Tibial artery (tissue), 4 donors: ENCODE measurements at regions not wholly inside any gene's neighbourhood (a gene's known extent, or its start where the extent isn't known, plus 50 kb on each side); places are given as distances from the start of the nearest gene placed in this dataset.

ENCODE experiments used
- DNase-seq, 2 donors: peaks; one replicate each; pipeline ENCODE4 v3.0.0-alpha.2; 2019
- H3K27ac ChIP-seq, 2 donors: fragments of 200-600 bp; sonication (generic) in 1 of 2; 1 replicate in 1 of 2; 2 replicates in 1 of 2; pipeline ENCODE4 v1.5.1; 2018 to 2019; ENCODE audit warnings: mild to moderate bottlenecking in 1 of 2
- H3K27me3 ChIP-seq, 2 donors: fragments of 200-600 bp; sonication (generic) in 1 of 2; one replicate each; pipeline versions ENCODE4 v1.5.1 to v1.6.0; 2016 to 2019
- H3K36me3 ChIP-seq, 3 donors: fragments of 200-600 bp; sonication (generic) in 2 of 3; one replicate each; pipeline ENCODE4 v1.5.1; 2016 to 2019; ENCODE audit warnings: mild to moderate bottlenecking in 2 of 3
- H3K4me1 ChIP-seq, 4 donors: fragments of 200-600 bp; sonication (generic) in 2 of 4; 1 replicate in 3 of 4; 2 replicates in 1 of 4; pipeline ENCODE4 v1.5.1; 2016 to 2019
- H3K4me3 ChIP-seq, 2 donors: fragments of 200-600 bp; sonication (generic) in 1 of 2; 1 replicate in 1 of 2; 2 replicates in 1 of 2; pipeline ENCODE4 v1.5.1; 2018 to 2019; ENCODE audit warnings: mild to moderate bottlenecking in 2 of 2
- H3K9me3 ChIP-seq, 3 donors: fragments of 200-600 bp; sonication (generic) in 1 of 3; one replicate each; pipeline ENCODE4 v1.5.1; 2016 to 2019
- CTCF ChIP-seq, 2 experiments: fragments of 200-600 bp in 1 of 2; fragments of 450-650 bp in 1 of 2; IDR thresholded peaks; one replicate each; pipeline ENCODE4 v1.5.1; 2017 to 2019; ENCODE audit warnings: antibody characterized with exemption in 2 of 2, mild to moderate bottlenecking in 1 of 2, moderate library complexity in 1 of 2
- intact Hi-C: fragments of 100-400 bp; cut with DNase I; formaldehyde crosslinking; loops from one replicate; pipeline ENCODE4 v1.15.0; 2023; ENCODE audit warnings: low total_unique reads

- H3K27me3 ChIP-seq: no peaks in the 10 kb centered on the region
- no peaks in the 10 kb centered on the region for H3K4me1 ChIP-seq
- TF ChIP-seq CTCF (IDR thresholded peaks at IDR 0.05): no peak
- no peak for DNase-seq
- no peak overlapping the region for H3K4me3 ChIP-seq
- intact Hi-C loops: no loop called here
- no peak overlapping the region for H3K27ac ChIP-seq
- H3K9me3 ChIP-seq: no peaks in the 10 kb centered on the region
- no peaks in the 10 kb centered on the region for H3K36me3 ChIP-seq
These were observed 58.7 kb upstream of the ZNF599 start for GRCh38 chr19:34831714-34832113.

GRCh38 chr19:34828156-34828555, 55.1 kb upstream of the ZNF599 start:
- H3K9me3 ChIP-seq: no peaks in the 10 kb centered on the region
- H3K4me3 ChIP-seq: no peak overlapping the region
- intact Hi-C loops: no loop called here
- H3K27me3 ChIP-seq: no peaks in the 10 kb centered on the region
- H3K4me1 ChIP-seq: no peaks in the 10 kb centered on the region
- H3K36me3 ChIP-seq: no peaks in the 10 kb centered on the region
- no peak overlapping the region for H3K27ac ChIP-seq
- TF ChIP-seq CTCF (IDR thresholded peaks at IDR 0.05): no peak
- no peak for DNase-seq

- Histone ChIP-seq H3K4me3 (no peak overlapping the region), H3K27ac (no peak overlapping the region), H3K27me3 (no peaks in the 10 kb centered on the region), H3K36me3 (no peaks in the 10 kb centered on the region), H3K4me1 (no peaks in the 10 kb centered on the region), H3K9me3 (no peaks in the 10 kb centered on the region)
- TF ChIP-seq CTCF (IDR thresholded peaks at IDR 0.05): no peak
- DNase-seq: no peak
- intact Hi-C loops: no loop called here
These were observed 52.2 kb upstream of the ZNF599 start for GRCh38 chr19:34825212-34825611.

GRCh38 chr19:34824686-34825085, 51.7 kb upstream of the ZNF599 start:
- H3K4me3 ChIP-seq: no peak overlapping the region
- no peaks in the 10 kb centered on the region for H3K27me3 ChIP-seq
- no peaks in the 10 kb centered on the region for H3K36me3 ChIP-seq
- H3K27ac ChIP-seq: no peak overlapping the region
- intact Hi-C loops: no loop called here
- no peak for TF ChIP-seq CTCF (IDR thresholded peaks at IDR 0.05)
- no peak for DNase-seq
- no peaks in the 10 kb centered on the region for H3K9me3 ChIP-seq
- no peaks in the 10 kb centered on the region for H3K4me1 ChIP-seq
